Pancreas (tissue), 10 donors: ENCODE measurements at regions not wholly inside any gene's neighbourhood (a gene's known extent, or its start where the extent isn't known, plus 50 kb on each side); places are given as distances from the start of the nearest gene placed in this dataset.

ENCODE experiments used
- ATAC-seq, 4 donors: fragments of 200-7000 bp; cut with Tn5 transposase; one replicate each; pipeline versions ENCODE4 v1.8.0 to v1.9.1; 2020; ENCODE audit warnings: mild to moderate bottlenecking in 4 of 4, moderate library complexity in 4 of 4
- DNase-seq, 6 donors: peaks; one replicate each; pipeline ENCODE4 v3.0.0-alpha.2; 2020
- FAIRE-seq: peaks from 2 replicates; lab custom pipeline; 2012; peaks lifted over from hg19 to GRCh38; lab: Jason Lieb, UNC
- H3K27ac ChIP-seq, 4 donors: fragments of 200-600 bp; sonication (generic); 1 replicate in 3 of 4; 2 replicates in 1 of 4; pipeline versions ENCODE4 v1.5.0 to v1.8.0; 2020
- H3K27me3 ChIP-seq, 4 donors: fragments of 200-600 bp; one replicate each; pipeline ENCODE4 v1.8.0; 2021
- H3K36me3 ChIP-seq, 3 donors: fragments of 200-600 bp; sonication (generic) in 1 of 3; one replicate each; pipeline versions ENCODE4 v1.5.0 to v1.8.0; 2020 to 2021
- H3K4me1 ChIP-seq, 3 donors: fragments of 200-600 bp; one replicate each; pipeline ENCODE4 v1.8.0; 2021
- H3K4me3 ChIP-seq, 4 donors: fragments of 200-600 bp; sonication (generic) in 2 of 4; one replicate each; pipeline versions ENCODE4 v1.5.0 to v1.8.0; 2020 to 2021
- H3K9me3 ChIP-seq, 4 donors: fragments of 200-600 bp; one replicate each; pipeline ENCODE4 v1.8.0; 2021
- CTCF ChIP-seq, 4 donors: fragments of 200-600 bp; sonication (generic) in 3 of 4; IDR thresholded peaks; one replicate each; pipeline versions ENCODE4 v1.5.0 to v1.8.0; 2021; ENCODE audit warnings: antibody characterized with exemption in 4 of 4
- WGBS, 2 donors: extraction: QIAGEN DNeasy Blood & Tissue Kit; methylation state at CpG; one replicate each; pipeline ENCODE4 v1.1.7; 2013; 5-methylcytosine and 5-hydroxymethylcytosine counted together
- intact Hi-C, 3 donors: fragments of 100-400 bp; cut with DNase I; formaldehyde crosslinking; loops; one replicate each; pipeline versions ENCODE4 v1.11.1 to v1.14.2; 2022
- donor health status: healthy with polysubstance abuse.
- donor health status: DM: no; HTN: no; CAD: no; lungs with moderate emphysema.
- donor health status: DM: no; HTN: no; CAD: no.
- donor health status: control.
- donor health status: control.
- donor health status: Bipolar disorder and iron deficiency.
- donor health status: DM: yes; HTN: yes; CAD: no.
- donor health status: DM: no; HTN: no; CAD: no.
- donor health status: DM: no; HTN: no; CAD: no.
- donor health status: DM: yes; HTN: yes; CAD: no.

- ATAC-seq, result no peak
- DNase-seq, result no peak
Measured at GRCh38 chr18:77340815-77341214, 91.2 kb downstream of the GALR1 start.

GRCh38 chr18:77341527-77342325, 92.1 kb downstream of the GALR1 start:
- DNase-seq, result no peak
- intact Hi-C loops, result no loop called here
- Histone ChIP-seq H3K27ac (no peak overlapping the region), H3K4me3 (no peak overlapping the region), H3K9me3 (no peaks in the 10 kb centered on the region), H3K27me3 (no peaks in the 10 kb centered on the region), H3K4me1 (no peaks in the 10 kb centered on the region), H3K36me3 (no peaks in the 10 kb centered on the region)
- ATAC-seq, result no peak
- TF ChIP-seq CTCF (IDR thresholded peaks at IDR 0.05), result no peak
- no peak for FAIRE-seq
- 78 to 79% methylated on average over 17 of the region's 17 CpGs for WGBS, 2 donors

More at GRCh38 chr18:77340815-77341214, 91.2 kb downstream of the GALR1 start:
- Histone ChIP-seq H3K27me3 (no peaks in the 10 kb centered on the region), H3K9me3 (no peaks in the 10 kb centered on the region), H3K4me3 (no peak overlapping the region), H3K27ac (no peak overlapping the region), H3K36me3 (no peaks in the 10 kb centered on the region), H3K4me1 (no peaks in the 10 kb centered on the region)
- no peak for TF ChIP-seq CTCF (IDR thresholded peaks at IDR 0.05)
- WGBS, 2 donors, result 79 to 87% methylated on average over 7 of the region's 7 CpGs
- intact Hi-C loops, result no loop called here
- no peak for FAIRE-seq

- ATAC-seq, result no peak
- Histone ChIP-seq H3K27me3 (no peaks in the 10 kb centered on the region), H3K4me1 (no peaks in the 10 kb centered on the region), H3K4me3 (no peak overlapping the region), H3K36me3 (no peaks in the 10 kb centered on the region), H3K9me3 (no peaks in the 10 kb centered on the region), H3K27ac (no peak overlapping the region)
- intact Hi-C loops, result no loop called here
- DNase-seq, result peak in 1 of 6 donors; percentile 49
- WGBS, 2 donors, result 84 to 94% methylated on average over 9 to 10 of the region's 10 CpGs
- FAIRE-seq, result no peak
- TF ChIP-seq CTCF (IDR thresholded peaks at IDR 0.05), result no peak
Measured at GRCh38 chr18:77342736-77343135, 93.1 kb downstream of the GALR1 start.

GRCh38 chr18:77343846-77344510, 94.3 kb downstream of the GALR1 start:
- H3K4me3 ChIP-seq, result no peak overlapping the region
- no peak for TF ChIP-seq CTCF (IDR thresholded peaks at IDR 0.05)
- WGBS, 2 donors, result 77 to 82% methylated on average over 14 of the region's 14 CpGs
- no peak overlapping the region for H3K27ac ChIP-seq
- no peaks in the 10 kb centered on the region for H3K4me1 ChIP-seq
- ATAC-seq (no peak), DNase-seq (no peak), FAIRE-seq (no peak)
- H3K27me3 ChIP-seq, result no peaks in the 10 kb centered on the region
- intact Hi-C loops, result no loop called here
- no peaks in the 10 kb centered on the region for H3K36me3 ChIP-seq
- no peaks in the 10 kb centered on the region for H3K9me3 ChIP-seq
